Effector memory CD8-positive, alpha-beta T cell (primary cell): ENCODE measurements at regions not wholly inside any gene's neighbourhood (a gene's known extent, or its start where the extent isn't known, plus 50 kb on each side); places are given as distances from the start of the nearest gene placed in this dataset.

Source experiments
- ATAC-seq: fragments of 150-1000 bp; cut with Tn5 transposase; replicated peaks from 2 replicates; pipeline ENCODE4 v1.10.0; 2021; ENCODE audit warnings: mild to moderate bottlenecking, moderate library complexity
- DNase-seq, 3 experiments: peaks; one replicate each; pipeline ENCODE4 v3.0.0; 2021
- H3K27ac Mint-ChIP-seq, 2 donors: one replicate each; pipeline ENCODE4 v1.8.0; 2022; ENCODE audit warnings: mild to moderate bottlenecking in 2 of 2, mixed read lengths in 2 of 2, moderate library complexity in 2 of 2
- H3K27me3 Mint-ChIP-seq, 2 donors: one replicate each; pipeline ENCODE4 v1.8.0; 2022; ENCODE audit warnings: mixed read lengths in 2 of 2
- H3K36me3 Mint-ChIP-seq: one replicate; pipeline ENCODE4 v1.8.0; 2022; ENCODE audit warnings: mild to moderate bottlenecking, moderate library complexity, mixed read lengths; ENCODE audit not compliant: insufficient read depth
- H3K4me1 Mint-ChIP-seq, 2 donors: one replicate each; pipeline ENCODE4 v1.8.0; 2022; ENCODE audit warnings: low read depth in 2 of 2, mixed read lengths in 2 of 2
- H3K4me3 Mint-ChIP-seq, 2 donors: one replicate each; pipeline ENCODE4 v1.8.0; 2022; ENCODE audit warnings: mild to moderate bottlenecking in 2 of 2, mixed read lengths in 2 of 2, moderate library complexity in 2 of 2
- H3K9me3 Mint-ChIP-seq, 2 donors: one replicate each; pipeline ENCODE4 v1.8.0; 2022; ENCODE audit warnings: mixed read lengths in 2 of 2

DNA sequence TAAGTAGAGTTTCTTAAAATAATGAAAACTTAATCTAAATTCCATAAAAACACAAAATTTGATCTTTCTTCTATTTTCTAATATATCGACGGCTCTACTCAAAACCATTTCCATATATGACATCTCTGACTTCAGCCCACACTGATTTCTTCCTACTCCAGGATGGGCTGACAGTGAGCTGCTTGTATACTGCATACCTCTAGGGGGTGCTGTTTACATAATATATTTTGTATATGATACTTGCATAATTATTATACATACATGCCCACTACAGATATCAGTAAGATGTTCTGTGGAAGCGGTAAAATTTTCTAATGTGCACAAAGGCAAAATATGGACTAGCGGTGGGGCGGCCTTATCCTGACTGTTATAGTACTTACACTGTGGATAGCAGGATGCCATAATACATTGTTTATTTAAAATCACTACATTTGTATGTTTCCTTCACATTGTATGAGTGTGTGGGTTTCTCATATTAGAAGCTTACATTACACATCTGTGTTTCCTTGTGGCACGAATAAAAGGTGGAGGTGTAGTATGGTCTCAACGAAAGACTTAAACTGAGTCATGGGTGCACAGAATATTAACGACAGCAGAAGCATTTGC lies 66.1 kb upstream of the NXPH2 start:
- no peaks in the 10 kb centered on the region for H3K36me3 Mint-ChIP-seq
- peaks cover 0 to 6% of the 10 kb centered on the region in 2 donors for H3K27me3 Mint-ChIP-seq
- peaks cover 0 to 1% of the 10 kb centered on the region in 2 donors for H3K9me3 Mint-ChIP-seq
- no peak overlapping the region for H3K4me3 Mint-ChIP-seq
- no peaks in the 10 kb centered on the region for H3K4me1 Mint-ChIP-seq
- ATAC-seq (no peak), DNase-seq (no peak)
- no peak overlapping the region for H3K27ac Mint-ChIP-seq

DNA sequence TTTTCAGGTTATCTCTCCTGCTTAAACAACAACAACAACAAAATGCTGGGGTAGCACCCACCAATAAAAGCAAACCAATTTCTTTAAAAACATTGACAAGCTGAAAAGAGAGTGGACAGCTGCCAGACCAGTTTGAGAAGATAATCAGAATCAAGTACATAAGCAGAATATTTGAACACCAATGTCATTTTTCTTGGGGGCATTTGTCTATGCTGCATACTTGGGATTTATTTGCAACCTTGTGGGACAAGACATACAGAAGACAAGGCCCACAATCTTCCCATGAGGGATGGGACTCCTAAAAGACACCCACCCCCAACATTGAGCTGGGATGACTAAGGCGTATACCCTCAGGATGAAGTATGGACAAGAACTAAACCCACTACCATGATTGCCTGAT lies 62.2 kb upstream of the NXPH2 start:
- Mint-ChIP-seq H3K27me3 (peaks cover 4 to 16% of the 10 kb centered on the region in 2 donors), H3K4me3 (no peak overlapping the region), H3K27ac (no peak overlapping the region), H3K4me1 (no peaks in the 10 kb centered on the region), H3K36me3 (no peaks in the 10 kb centered on the region), H3K9me3 (peaks cover 0 to 2% of the 10 kb centered on the region in 2 donors)
- no peak for ATAC-seq
- DNase-seq = no peak

DNA sequence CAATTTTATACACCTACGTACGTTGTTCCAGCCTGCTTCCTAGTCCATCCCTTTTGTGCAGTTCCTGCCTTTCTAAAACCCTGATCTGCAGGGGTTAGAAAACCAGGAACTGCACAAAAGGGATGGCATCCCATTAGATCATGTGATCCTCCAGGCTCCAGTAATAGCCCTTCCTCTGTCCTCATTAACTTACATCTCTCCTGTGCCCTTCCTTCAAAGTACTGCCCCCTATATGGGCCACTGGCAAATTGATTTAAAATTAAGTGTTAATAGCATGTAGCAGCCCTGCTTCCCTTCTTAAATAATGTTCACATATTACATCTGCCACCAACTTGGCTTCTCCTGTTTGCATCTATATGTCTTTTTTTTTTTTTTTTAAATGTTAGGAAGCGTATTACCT lies 61.3 kb upstream of the NXPH2 start:
- H3K4me1 Mint-ChIP-seq = no peaks in the 10 kb centered on the region
- DNase-seq (no peak), ATAC-seq (no peak)
- H3K36me3 Mint-ChIP-seq = no peaks in the 10 kb centered on the region
- peaks cover 0 to 2% of the 10 kb centered on the region in 2 donors for H3K9me3 Mint-ChIP-seq
- H3K27ac Mint-ChIP-seq = no peak overlapping the region
- H3K27me3 Mint-ChIP-seq = peaks cover 4 to 16% of the 10 kb centered on the region in 2 donors
- H3K4me3 Mint-ChIP-seq = no peak overlapping the region

DNA sequence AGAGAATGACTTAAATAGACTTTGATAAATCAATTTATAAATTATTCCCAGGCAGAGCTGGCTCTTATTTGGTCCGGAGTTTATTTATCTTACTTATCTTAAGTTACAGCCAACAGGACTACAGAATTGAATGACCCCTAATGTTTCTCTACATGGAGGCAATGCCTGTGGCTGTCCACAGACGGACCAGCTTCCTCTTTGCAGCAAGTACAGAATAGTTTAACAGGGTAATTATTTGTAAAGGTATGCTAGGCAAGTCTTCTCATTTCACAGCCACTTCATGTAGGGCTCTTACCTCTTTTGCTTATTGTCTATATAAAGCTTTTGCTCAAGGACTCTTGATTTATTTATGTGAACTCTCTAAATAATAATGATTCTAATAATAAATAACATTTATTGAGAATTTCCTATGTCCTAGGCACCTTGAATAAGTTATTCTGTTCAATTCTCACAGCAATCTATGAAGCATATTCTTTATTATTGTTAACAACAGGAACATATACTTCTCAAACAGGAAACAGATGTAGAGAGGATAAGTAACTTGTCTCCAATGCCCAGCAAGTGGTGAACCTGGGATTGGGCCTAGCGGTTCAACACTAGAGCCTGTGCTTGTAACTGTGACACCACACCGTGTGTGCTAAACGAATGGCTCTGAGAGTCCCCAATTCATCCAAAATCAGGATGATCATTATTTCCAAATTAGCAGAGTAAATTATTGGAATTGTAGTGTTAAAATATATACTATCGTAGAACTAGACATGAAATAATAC lies 58.8 kb upstream of the NXPH2 start:
- Mint-ChIP-seq H3K27me3 (peaks cover 4 to 16% of the 10 kb centered on the region in 2 donors), H3K4me3 (no peak overlapping the region), H3K36me3 (no peaks in the 10 kb centered on the region), H3K4me1 (no peaks in the 10 kb centered on the region), H3K27ac (no peak overlapping the region), H3K9me3 (peaks cover 0 to 2% of the 10 kb centered on the region in 2 donors)
- DNase-seq (no peak), ATAC-seq (no peak)

DNA sequence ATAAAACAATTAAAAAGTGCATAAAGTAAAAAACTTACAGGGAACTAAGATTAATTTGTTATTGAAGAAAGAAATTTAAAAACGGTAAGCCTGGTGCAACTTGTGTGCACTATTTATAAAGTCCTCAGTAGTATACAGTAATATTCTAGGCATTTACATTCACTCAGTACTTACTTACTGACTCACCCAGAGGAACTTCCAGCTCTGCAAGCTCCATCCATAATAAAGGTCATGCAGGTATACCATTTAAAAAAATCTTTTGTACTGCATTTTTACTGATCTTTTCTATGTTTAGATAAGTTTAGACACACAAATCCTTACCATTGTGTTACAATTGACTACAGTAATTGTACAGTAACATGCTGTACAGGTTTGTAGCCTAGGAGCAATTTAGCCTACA lies 51.5 kb upstream of the NXPH2 start:
- ATAC-seq = no peak
- Mint-ChIP-seq H3K9me3 (no peaks in the 10 kb centered on the region), H3K27me3 (no peaks in the 10 kb centered on the region), H3K36me3 (no peaks in the 10 kb centered on the region), H3K4me3 (no peak overlapping the region), H3K4me1 (no peaks in the 10 kb centered on the region), H3K27ac (no peak overlapping the region)
- no peak for DNase-seq

DNA sequence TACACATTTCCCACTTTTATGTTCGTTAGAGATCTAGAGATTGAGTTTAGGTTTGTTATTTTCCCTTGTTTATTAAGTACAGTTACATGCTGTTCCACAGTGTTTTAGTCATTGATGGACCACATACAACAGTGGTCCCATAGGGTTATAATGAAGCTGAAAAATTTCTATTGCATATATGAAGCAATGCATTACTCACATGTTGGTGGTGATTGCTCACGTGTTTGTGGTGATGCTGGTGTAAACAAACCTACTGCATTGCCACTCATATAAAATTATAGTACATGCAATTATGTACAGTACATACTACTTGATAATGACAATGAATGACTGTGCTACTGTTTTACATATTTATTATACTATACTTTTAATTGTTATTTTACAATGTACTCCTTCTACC lies 51.0 kb upstream of the NXPH2 start:
- Mint-ChIP-seq H3K36me3 (no peaks in the 10 kb centered on the region), H3K27ac (no peak overlapping the region), H3K4me1 (no peaks in the 10 kb centered on the region), H3K27me3 (no peaks in the 10 kb centered on the region), H3K4me3 (no peak overlapping the region), H3K9me3 (no peaks in the 10 kb centered on the region)
- no peak for ATAC-seq
- DNase-seq = no peak

DNA sequence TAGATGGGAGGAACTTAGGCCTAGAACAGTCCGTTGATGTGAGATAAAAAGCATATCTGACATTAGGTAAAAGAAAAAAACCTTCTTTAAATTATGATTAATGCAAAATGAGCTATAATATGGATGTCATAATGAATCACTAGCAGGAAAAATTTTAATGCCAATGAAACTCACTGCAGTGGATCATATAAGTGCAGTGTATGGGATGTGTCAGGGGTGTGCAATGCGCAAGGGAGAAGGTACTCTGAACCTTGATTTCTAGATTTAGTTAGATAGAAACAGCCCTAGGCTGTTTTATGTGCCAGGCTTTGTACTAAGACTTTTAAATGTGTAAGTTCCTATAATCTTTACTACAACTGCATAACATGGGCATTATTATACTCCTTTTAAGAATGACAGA lies 50.4 kb upstream of the NXPH2 start:
- no peak for ATAC-seq
- Mint-ChIP-seq H3K27me3 (no peaks in the 10 kb centered on the region), H3K4me1 (no peaks in the 10 kb centered on the region), H3K36me3 (no peaks in the 10 kb centered on the region), H3K4me3 (no peak overlapping the region), H3K9me3 (no peaks in the 10 kb centered on the region), H3K27ac (no peak overlapping the region)
- no peak for DNase-seq
